Fibroblast of the conjunctiva (primary cell): ENCODE measurements at regions not wholly inside any gene's neighbourhood (a gene's known extent, or its start where the extent isn't known, plus 50 kb on each side); places are given as distances from the start of the nearest gene placed in this dataset.
"Not testable (repeated sequence)": the region's sequence is repeated elsewhere in the genome, so short reads cannot be mapped to it uniquely, and the experiment has no call there.

Source experiments
- DNase-seq: peaks from one replicate; pipeline ENCODE4 v3.0.0-alpha.2; 2010; ENCODE audit warnings: low read depth

DNA sequence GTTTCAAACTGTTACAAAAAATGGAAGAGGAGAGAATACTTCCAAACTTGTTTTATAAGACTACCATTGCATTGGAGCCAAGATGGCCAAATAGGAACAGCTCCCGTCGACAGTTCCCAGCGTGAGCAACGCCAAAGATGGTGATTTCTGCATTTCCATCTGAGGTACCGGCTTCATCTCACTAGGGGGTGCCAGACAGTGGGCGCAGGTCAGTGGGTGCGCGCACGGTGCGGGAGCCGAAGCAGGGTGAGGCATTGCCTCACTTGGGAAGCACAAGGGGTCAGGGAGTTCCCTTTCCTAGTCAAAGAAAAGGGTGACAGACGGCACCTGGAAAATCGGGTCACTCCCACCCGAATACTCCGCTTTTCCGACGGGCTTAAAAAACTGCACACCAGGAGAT, 149.7 kb upstream of the POF1B start:
- DNase-seq, result not testable (repeated sequence)

- no peak for DNase-seq
Observed at GRCh38 chrX:85517994-85518718, 138.7 kb upstream of the POF1B start.

DNA sequence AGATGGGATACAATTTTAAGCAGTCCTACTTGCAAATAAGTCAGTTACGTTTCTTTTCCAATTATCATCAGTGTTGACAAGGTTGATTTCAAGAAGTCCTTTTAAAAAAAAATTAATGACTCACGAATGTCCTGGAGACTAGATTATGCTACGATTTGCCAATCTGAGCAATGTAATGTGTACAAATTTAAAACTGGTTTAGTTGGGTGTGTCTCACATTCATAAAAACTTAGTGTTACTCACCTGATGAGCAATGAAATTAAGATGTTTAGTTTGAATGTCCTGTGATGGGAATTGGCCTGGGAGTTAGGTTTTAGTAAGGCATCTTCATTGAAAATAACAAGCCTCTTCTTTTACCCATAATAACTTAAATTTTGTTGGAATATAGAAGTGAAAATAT, 136.7 kb upstream of the POF1B start:
- no peak for DNase-seq

DNA sequence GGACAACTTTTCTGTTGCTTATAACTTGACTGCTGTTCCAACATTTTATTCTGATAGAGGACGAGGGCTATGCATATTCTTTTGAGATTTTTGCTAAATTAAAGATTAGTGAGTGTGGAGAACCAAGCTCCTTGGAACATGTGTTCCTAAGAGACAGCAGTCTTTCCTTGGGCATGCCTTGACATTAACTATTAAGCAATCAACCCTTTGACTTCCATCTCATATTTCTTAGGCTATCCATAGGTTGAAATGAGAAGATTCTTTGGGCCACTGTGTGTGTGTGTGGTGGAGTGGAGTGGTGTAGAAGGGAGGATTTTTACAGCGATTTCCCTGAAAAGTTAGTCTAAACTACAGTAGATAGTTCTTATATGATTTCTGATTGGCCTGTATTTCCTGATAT, 127.4 kb upstream of the POF1B start:
- no peak for DNase-seq

- no peak for DNase-seq
Observed at GRCh38 chrX:85505801-85506200, 126.3 kb upstream of the POF1B start.

- DNase-seq, result no peak
Observed at GRCh38 chrX:85504381-85504780, 124.9 kb upstream of the POF1B start.

GRCh38 chrX:85503258-85504158, 124.0 kb upstream of the POF1B start:
- DNase-seq, result no peak

DNA sequence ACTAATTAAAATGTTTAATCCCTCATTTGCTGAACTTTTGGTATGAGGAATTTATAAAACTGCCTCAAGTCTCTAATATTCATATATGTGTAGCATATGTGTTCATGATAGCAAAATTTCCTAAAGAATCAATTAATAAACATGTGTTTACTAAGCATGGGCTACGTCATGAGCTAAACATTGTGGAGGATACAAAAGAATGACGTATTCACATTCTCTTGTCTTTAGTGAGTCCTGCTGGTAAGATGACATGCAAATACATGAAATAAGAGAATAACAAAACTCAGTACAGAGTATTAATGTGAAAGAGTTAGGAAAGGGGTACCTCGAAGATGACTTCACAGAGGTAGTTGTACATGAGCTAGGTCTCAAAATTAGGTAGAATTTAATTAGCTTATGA, 121.9 kb upstream of the POF1B start:
- no peak for DNase-seq

- no peak for DNase-seq
Observed at GRCh38 chrX:85499400-85499799, 119.9 kb upstream of the POF1B start.

GRCh38 chrX:85493821-85494220, 114.4 kb upstream of the POF1B start:
- DNase-seq, result no peak

- DNase-seq, result no peak
Observed at GRCh38 chrX:85454295-85454694, 74.8 kb upstream of the POF1B start.

DNA sequence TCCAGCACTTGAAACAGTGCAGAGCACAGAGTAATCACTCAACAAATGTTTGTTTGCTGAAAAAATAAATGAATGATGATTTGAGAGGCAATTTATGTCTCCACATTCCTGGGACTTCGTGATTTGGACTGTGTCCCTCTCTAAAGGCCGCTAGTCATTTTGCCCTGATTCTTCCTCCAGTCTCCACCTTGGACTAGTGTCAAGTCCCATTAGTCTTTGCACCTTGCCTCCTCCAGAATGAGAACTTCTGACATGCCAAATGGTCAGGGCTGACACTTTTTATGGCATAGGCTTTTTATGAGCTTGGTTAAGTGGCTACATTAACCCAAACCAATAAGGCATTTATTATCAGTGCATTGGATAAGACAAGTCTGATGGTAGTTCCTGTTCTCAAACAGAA, 65.1 kb upstream of the POF1B start:
- DNase-seq, result no peak
